ENCODE measurements at regions not wholly inside any gene's neighbourhood (a gene's known extent, or its start where the extent isn't known, plus 50 kb on each side); places are given as distances from the start of the nearest gene placed in this dataset.

- Histone ChIP-seq H3K4me3 (replicated peaks; ENCODE audit: insufficient read depth, low read length) (no peak overlapping the region), H3K27me3 (ENCODE audit: insufficient read depth, poor library complexity, severe bottlenecking) (no peaks in the 10 kb centered on the region), H3K27ac (replicated peaks) (no peak overlapping the region)
- DNase-seq (ENCODE audit: low read depth in 1 of 2, low spot score in 1 of 2) = no peak
- TF ChIP-seq REST (IDR thresholded peaks at IDR 0.05; ENCODE audit: insufficient replicate concordance, low read depth) = no peak
- no peak for TF ChIP-seq POLR2AphosphoS5 (IDR thresholded peaks at IDR 0.05; ENCODE audit: low read depth)
- TF ChIP-seq SPI1 (IDR thresholded peaks at IDR 0.05; ENCODE audit: borderline replicate concordance, low read depth) = no peak
- TF ChIP-seq CTCF (IDR thresholded peaks at IDR 0.05; ENCODE audit: insufficient read depth, low read length) = no peak
- no peak for TF ChIP-seq GABPA (IDR thresholded peaks at IDR 0.05; ENCODE audit: low read depth)
These were observed 783.5 kb downstream of the PCDH18 start for GRCh38 chr4:136748773-136749172.

GRCh38 chr4:136748165-136748564 lies 784.1 kb downstream of the PCDH18 start:
- no peak overlapping the region for H3K4me3 ChIP-seq (replicated peaks; ENCODE audit: insufficient read depth, low read length)
- no peak for DNase-seq (ENCODE audit: low read depth in 1 of 2, low spot score in 1 of 2)
- H3K27ac ChIP-seq (replicated peaks) = no peak overlapping the region
- no peaks in the 10 kb centered on the region for H3K27me3 ChIP-seq (ENCODE audit: insufficient read depth, poor library complexity, severe bottlenecking)
- TF ChIP-seq SPI1 (IDR thresholded peaks at IDR 0.05; ENCODE audit: borderline replicate concordance, low read depth) (no peak), REST (IDR thresholded peaks at IDR 0.05; ENCODE audit: insufficient replicate concordance, low read depth) (no peak), CTCF (IDR thresholded peaks at IDR 0.05; ENCODE audit: insufficient read depth, low read length) (no peak), GABPA (IDR thresholded peaks at IDR 0.05; ENCODE audit: low read depth) (no peak), POLR2AphosphoS5 (IDR thresholded peaks at IDR 0.05; ENCODE audit: low read depth) (no peak)

- no peak for DNase-seq (ENCODE audit: low read depth in 1 of 2, low spot score in 1 of 2)
- TF ChIP-seq REST (IDR thresholded peaks at IDR 0.05; ENCODE audit: insufficient replicate concordance, low read depth) (no peak), GABPA (IDR thresholded peaks at IDR 0.05; ENCODE audit: low read depth) (no peak), POLR2AphosphoS5 (IDR thresholded peaks at IDR 0.05; ENCODE audit: low read depth) (no peak), SPI1 (IDR thresholded peaks at IDR 0.05; ENCODE audit: borderline replicate concordance, low read depth) (no peak), CTCF (IDR thresholded peaks at IDR 0.05; ENCODE audit: insufficient read depth, low read length) (no peak)
- Histone ChIP-seq H3K27ac (replicated peaks) (no peak overlapping the region), H3K27me3 (ENCODE audit: insufficient read depth, poor library complexity, severe bottlenecking) (no peaks in the 10 kb centered on the region), H3K4me3 (replicated peaks; ENCODE audit: insufficient read depth, low read length) (no peak overlapping the region)
These were observed 789.1 kb downstream of the PCDH18 start for GRCh38 chr4:136743238-136743637.

Data from HL-60 (cell line).